Mucosa of descending colon (tissue), 3 donors: ENCODE measurements at regions not wholly inside any gene's neighbourhood (a gene's known extent, or its start where the extent isn't known, plus 50 kb on each side); places are given as distances from the start of the nearest gene placed in this dataset.

ENCODE experiments used
- ATAC-seq: fragments of 200-7000 bp; cut with Tn5 transposase; one replicate; pipeline ENCODE4 v1.9.1; 2020; ENCODE audit warnings: mild to moderate bottlenecking, moderate library complexity
- DNase-seq, 3 donors: peaks; one replicate each; pipeline ENCODE4 v3.0.0-alpha.2; 2020
- H3K36me3 ChIP-seq: fragments of 200-600 bp; one replicate; pipeline ENCODE4 v1.8.0; 2021; ENCODE audit warnings: low read depth, mild to moderate bottlenecking
- H3K4me1 ChIP-seq: fragments of 200-600 bp; one replicate; pipeline ENCODE4 v1.8.0; 2021; ENCODE audit warnings: low read depth, mild to moderate bottlenecking
- H3K4me3 ChIP-seq: fragments of 200-600 bp; one replicate; pipeline ENCODE4 v1.8.0; 2021; ENCODE audit warnings: mild to moderate bottlenecking
- H3K9me3 ChIP-seq: fragments of 200-600 bp; one replicate; pipeline ENCODE4 v1.8.0; 2021; ENCODE audit warnings: mild to moderate bottlenecking
- CTCF ChIP-seq: fragments of 200-600 bp; IDR thresholded peaks from one replicate; pipeline ENCODE4 v1.8.0; 2022; ENCODE audit warnings: antibody characterized with exemption, mild to moderate bottlenecking
- intact Hi-C, 2 donors: fragments of 100-400 bp; cut with DNase I in 1 of 2; cut with micrococcal nuclease in 1 of 2; formaldehyde crosslinking; loops; one replicate each; pipeline versions ENCODE4 v1.11.0 to v1.11.1; 2022; cut with DNase I, micrococcal nuclease
- donor health status: DM: no; HTN: no; CAD: no; lungs with moderate emphysema.
- donor health status: DM: no; HTN: no; CAD: no.
- donor health status: DM: no; HTN: yes; CAD: no.

- Histone ChIP-seq H3K4me1 (no peaks in the 10 kb centered on the region), H3K4me3 (no peak overlapping the region), H3K9me3 (peaks cover 3% of the 10 kb centered on the region), H3K36me3 (no peaks in the 10 kb centered on the region)
- ATAC-seq: peak; percentile 21
- intact Hi-C loops: no loop called here
- peak in 1 of 3 donors; percentile 8 for DNase-seq
- no peak for TF ChIP-seq CTCF
Measured at GRCh38 chr6:169019727-169020491, 233.7 kb downstream of the THBS2 start.

GRCh38 chr6:169019111-169019510, 234.5 kb downstream of the THBS2 start:
- intact Hi-C loops: no loop called here
- DNase-seq (no peak), ATAC-seq (no peak)
- no peaks in the 10 kb centered on the region for H3K36me3 ChIP-seq
- peaks cover 3% of the 10 kb centered on the region for H3K9me3 ChIP-seq
- TF ChIP-seq CTCF: no peak
- no peak overlapping the region for H3K4me3 ChIP-seq
- H3K4me1 ChIP-seq: no peaks in the 10 kb centered on the region

GRCh38 chr6:169016758-169017157, 236.9 kb downstream of the THBS2 start:
- no peak overlapping the region for H3K4me3 ChIP-seq
- no peaks in the 10 kb centered on the region for H3K36me3 ChIP-seq
- TF ChIP-seq CTCF: no peak
- H3K4me1 ChIP-seq: no peaks in the 10 kb centered on the region
- no peak for ATAC-seq
- intact Hi-C loops: no loop called here
- DNase-seq: no peak
- H3K9me3 ChIP-seq: peaks cover 3% of the 10 kb centered on the region

DNA sequence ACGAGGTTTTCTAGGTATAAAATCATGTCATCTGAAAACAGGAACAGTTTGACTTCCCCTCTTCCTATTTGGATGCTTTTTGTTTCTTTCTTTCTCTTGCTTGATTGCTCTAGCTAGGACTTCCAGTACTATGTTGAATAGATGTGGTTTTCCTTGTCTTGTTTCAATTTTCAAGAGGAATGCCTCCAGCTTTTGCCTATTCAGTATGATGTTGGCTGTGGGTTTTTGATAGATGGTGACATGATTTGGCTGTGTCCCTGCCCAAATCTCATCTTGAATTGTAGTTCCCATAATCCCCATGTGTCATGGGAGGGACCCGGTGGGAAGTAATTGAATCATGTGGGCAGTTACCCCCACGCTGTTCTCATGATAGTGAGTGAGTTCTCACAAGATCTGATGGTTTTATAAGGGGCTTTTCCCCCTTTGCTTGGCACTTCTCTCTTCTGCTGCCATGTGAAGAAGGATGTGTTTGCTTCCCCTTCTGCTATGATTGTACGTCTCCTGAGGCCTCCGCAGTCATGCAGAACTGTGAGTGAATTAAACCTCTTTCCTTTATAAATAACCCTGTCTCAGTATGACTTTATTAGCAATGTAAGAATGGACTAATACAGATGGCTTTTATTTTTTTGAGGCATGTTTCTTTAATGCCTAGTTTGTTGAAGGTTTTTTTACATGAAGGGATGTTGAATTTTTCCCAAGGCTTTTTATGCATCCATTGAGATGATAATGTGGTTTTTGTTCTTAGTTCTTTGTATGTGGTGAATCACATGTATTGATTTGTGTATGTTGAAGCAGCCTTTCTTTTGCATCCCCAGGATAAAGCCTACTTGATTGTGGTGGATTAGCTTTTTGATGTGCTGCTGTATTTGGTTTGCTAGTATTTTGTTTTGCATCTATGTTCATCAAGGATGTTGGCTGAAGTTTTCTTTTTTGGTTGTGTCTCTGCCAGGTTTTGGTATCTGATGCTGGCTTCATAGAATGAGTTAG, 239.1 kb downstream of the THBS2 start:
- peaks cover 3% of the 10 kb centered on the region for H3K9me3 ChIP-seq
- TF ChIP-seq CTCF: no peak
- ATAC-seq (no peak), DNase-seq (no peak)
- no peaks in the 10 kb centered on the region for H3K4me1 ChIP-seq
- intact Hi-C loops: no loop called here
- no peaks in the 10 kb centered on the region for H3K36me3 ChIP-seq
- H3K4me3 ChIP-seq: no peak overlapping the region

DNA sequence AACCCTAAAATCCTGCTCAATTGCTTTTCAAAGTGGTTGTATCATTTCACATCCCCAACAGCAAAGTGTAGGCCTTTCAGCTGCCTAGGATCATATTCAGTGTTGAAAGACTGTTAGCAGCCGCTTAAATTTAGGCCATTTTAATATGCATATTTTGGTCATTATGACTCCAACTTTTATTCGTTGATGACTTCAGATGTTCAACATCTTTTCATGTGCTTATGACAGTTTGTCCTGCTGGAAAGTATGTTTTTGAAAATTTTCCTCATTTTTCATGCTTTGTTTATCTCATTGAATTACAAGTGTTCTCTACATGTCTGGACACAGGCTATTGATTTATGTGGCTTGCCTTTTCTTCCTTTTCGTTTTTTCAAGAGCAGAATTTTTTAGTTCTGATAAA, 244.0 kb downstream of the THBS2 start:
- intact Hi-C loops: no loop called here
- Histone ChIP-seq H3K36me3 (no peaks in the 10 kb centered on the region), H3K4me3 (no peak overlapping the region), H3K4me1 (no peaks in the 10 kb centered on the region), H3K9me3 (no peaks in the 10 kb centered on the region)
- DNase-seq: no peak
- ATAC-seq: no peak
- TF ChIP-seq CTCF: no peak
